Prostate gland (tissue), 2 donors: ENCODE measurements at regions not wholly inside any gene's neighbourhood (a gene's known extent, or its start where the extent isn't known, plus 50 kb on each side); places are given as distances from the start of the nearest gene placed in this dataset.

Experiments used
- CTCF ChIP-seq, 4 experiments: fragments of 200-600 bp in 2 of 4; fragments of 450-650 bp in 2 of 4; sonication (generic) in 2 of 4; IDR thresholded peaks; 1 replicate in 3 of 4; 2 replicates in 1 of 4; pipeline ENCODE4 v1.5.1; 2016 to 2019; ENCODE audit warnings: antibody characterized with exemption in 4 of 4, mild to moderate bottlenecking in 2 of 4, moderate library complexity in 2 of 4
- POLR2A ChIP-seq: fragments of 450-650 bp; IDR thresholded peaks from one replicate; pipeline ENCODE4 v1.6.1; 2016; ENCODE audit warnings: antibody characterized with exemption, mild to moderate bottlenecking
- POLR2AphosphoS5 ChIP-seq: sonication (generic); formaldehyde crosslinking; IDR thresholded peaks from one replicate; pipeline ENCODE4 v1.6.1; 2017; ENCODE audit warnings: antibody characterized with exemption

- TF ChIP-seq CTCF (IDR thresholded peaks at IDR 0.05): no peak
- no peak for TF ChIP-seq POLR2A
- TF ChIP-seq POLR2AphosphoS5: no peak
Observed at GRCh38 chr1:172885971-172886370, 164.8 kb downstream of the TNFSF18 start.
